GM18873 (cell line): ENCODE measurements at regions not wholly inside any gene's neighbourhood (a gene's known extent, or its start where the extent isn't known, plus 50 kb on each side); places are given as distances from the start of the nearest gene placed in this dataset.

Experiments used
- ATAC-seq: cut with Tn5 transposase; IDR thresholded peaks from one replicate; pipeline ENCODE4 v1.9.1; 2021; ENCODE audit warnings: mild to moderate bottlenecking, moderate library complexity, moderate number of reproducible peaks; ENCODE audit not compliant: unreplicated experiment, low FRiP score

DNA sequence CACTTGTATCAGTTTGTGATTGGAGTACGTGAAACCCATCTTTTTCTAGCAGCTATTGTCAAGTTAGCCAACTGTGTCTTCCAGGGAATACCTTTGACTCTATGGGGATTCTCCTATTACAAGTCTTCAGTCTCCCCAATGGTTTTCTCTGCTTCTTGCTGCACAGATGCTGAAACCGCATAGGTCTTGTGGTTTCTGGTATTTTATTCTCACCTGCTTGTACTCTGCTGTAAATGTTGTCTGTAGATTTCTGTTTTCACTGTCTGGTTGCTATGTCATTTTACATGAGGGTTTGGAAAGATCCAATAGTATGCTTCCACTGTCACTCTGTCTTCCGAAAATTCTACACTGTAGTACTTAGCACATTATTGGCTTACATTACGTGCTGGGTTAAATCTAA, 1196.9 kb upstream of the C9orf72 start:
- ATAC-seq: no peak

DNA sequence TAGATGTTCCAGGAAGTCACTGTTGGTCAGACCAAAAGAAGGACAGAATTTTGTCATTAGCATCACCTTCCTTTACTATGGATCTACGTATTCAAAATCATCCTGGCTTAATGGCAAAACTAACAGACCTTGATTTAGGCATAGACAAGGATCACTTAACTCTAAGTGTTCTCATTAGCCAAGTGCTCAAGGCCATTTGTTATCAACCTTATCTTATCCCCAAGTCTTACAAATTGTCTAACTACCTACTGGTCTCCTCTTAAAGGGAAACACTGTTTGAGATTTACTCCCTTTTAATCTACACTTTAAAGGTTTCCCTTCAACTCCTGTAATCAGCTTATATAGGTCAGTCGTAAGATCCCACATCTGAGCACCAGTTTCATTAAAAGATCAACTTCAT, 1197.5 kb upstream of the C9orf72 start:
- ATAC-seq: no peak

DNA sequence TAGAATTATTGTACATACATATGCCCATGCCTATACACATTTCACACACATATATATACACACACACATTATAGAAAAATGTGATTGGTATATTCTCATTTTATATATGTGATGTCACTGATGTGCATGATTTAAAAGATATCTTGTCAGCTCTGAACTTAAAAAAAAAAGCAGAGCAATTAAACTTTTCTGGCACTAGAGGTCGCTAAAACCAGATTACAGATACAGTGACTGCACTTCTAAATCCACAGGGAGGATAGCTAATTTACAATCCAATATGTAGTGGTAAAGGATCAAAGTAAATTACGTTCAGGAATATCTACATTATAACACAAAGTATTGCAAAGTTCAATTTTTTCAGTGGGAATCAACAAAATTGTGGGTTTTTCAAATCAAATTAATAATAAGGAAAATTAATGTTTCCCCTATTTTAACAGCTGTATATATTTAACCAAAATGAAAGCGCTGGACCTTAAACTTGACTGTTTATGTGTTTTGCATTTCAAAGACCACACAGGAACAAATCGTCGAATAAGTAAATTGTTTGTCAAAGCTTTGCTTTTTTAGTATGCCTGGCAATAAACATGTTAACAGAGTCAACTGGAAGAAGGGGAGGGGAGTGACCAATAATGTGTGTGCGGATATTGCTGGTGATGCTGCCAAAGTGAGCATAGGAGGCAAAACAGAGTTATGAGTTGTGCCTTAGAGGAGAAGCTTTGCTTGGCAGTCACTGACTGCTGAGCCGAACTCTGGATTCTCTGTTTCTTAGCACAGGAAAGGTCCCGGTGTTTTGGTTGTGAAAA, 1201.4 kb upstream of the C9orf72 start:
- ATAC-seq: no peak

DNA sequence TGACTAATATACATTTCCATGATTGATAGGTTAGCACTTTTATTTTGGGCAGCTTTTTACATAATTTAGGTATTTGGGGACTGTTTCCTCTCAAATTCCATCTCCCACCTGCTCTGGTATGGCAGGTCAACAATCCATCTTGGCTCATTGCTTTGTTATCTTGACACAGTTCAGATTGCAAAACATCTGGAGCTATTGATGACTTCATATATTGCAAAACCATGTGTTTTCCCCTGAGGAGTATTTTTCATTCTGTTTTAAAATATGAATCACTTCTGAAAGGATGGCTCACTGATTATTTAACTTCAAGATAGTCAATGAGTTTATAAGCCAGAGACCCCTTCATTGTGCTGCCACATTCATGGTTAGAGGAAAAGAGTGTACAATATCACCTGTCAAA, 1206.0 kb upstream of the C9orf72 start:
- ATAC-seq: no peak

DNA sequence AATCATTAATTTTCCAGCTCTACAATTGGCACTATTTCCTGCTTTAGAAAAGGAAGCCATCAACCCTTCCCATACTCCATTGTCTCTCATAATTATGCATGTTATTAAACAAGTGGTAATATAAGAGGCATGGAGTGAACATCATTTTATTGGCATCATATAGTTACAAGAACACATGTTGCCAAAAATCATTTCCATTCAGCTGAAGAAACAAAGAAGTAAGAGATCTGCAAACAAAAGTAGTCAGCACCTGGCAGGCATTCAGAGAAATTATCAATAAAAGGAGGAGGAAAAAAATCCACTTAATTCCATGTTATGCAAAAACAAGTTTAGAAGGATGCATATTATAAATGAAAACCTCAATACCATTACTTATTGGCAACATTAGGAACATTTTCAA, 1208.2 kb upstream of the C9orf72 start:
- ATAC-seq: no peak

DNA sequence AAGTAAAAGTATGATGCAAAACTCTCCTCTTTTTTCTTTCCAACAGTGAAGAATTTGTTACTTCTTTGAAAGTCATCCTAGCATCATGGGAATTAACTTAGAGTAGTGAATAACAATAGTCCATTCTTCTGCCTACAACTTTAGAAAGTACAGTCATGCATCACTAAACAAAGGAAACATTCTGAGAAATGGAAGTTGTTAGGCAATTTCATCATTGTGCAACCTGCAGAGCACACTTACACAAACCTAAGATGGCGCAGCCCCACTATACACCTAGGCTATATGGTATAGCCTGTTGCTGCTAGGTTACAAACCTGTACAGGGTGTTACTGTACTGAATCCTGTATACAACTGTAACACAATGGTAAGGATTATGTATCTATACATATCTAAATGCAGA, 1209.3 kb upstream of the C9orf72 start:
- no peak for ATAC-seq

DNA sequence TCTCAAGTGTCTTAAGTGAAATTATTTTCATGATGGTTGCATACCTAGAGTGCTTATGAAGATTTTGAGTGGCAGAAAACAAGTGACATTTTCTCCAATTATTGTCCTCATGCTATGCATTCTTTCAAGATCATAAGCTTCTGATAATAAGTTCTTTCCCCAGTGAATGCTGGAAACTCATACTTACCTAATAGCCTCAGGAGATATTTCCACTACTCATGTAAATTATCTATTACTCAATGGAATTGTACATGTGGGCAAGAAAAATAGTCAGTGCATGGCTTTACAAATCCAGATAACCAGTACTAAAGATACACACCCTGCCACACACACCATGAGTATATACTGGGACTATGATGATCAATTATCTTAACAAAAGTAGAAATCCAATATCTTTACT, 1219.4 kb upstream of the C9orf72 start:
- ATAC-seq: no peak

DNA sequence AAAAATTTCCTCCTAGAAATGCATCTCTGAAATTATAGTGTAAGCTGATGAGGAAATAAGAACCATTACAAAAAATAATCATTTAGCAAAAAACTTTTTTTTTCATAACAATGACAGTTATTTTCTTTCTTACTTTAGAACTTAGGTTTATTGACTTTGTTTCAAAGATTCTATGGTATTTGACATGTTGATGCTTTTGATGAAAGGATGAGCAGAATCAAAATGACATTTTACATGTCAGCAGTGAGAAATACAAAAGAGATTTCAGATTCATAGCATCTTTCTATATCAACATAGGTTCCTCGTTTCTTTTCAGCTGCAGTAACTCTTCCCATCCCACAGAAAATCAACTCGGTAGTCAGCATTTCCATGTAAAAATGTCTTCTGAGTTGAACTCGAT, 1226.6 kb upstream of the C9orf72 start:
- ATAC-seq: no peak

DNA sequence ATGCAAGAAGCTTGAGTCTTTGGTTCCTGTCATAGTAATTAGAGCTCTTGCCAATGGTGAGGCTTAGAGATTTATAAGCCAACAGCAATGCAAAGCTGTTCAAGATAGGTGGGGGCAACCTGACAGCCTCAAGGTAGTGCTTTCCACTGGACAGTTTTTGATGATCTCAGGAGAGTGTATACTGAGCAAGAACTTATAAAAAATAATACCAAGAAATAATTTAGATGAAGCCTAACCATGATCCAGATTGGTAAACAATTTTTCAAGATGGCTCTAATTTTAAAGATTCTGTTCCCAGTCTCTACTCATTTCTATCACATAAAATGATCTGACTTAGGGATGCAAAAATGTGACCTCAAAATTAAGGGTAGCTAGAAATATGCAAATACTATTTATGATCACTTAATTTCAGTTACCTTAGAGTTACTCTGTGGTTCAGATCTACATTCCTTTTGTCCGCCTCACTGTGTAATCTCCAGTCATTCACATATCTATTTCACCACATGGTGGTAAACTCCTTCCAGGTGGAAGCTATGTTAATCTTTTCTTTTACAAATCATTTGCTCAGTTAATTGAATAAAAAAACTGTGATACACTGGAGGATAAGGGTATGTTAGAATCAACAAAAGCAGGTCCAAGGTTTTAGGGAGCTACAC, 1228.0 kb upstream of the C9orf72 start:
- no peak for ATAC-seq

DNA sequence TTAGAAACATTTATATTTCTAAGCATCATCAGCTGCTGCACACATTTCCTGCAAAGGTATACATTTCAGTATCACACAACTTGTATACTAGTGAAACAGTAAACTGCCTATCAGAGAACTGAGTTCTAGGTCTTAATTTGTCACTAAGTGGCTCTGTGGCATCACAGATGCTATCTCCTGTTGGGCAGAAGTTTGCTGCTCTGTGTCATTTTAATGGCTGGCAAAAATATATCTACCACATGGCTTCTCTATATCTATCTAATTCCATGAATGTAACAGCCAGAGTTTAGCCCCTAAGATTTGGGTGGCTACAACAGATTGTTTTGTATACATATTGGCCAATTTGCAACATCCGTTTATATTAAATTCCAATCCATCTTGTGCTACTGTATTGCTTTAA, 1231.9 kb upstream of the C9orf72 start:
- ATAC-seq: no peak

DNA sequence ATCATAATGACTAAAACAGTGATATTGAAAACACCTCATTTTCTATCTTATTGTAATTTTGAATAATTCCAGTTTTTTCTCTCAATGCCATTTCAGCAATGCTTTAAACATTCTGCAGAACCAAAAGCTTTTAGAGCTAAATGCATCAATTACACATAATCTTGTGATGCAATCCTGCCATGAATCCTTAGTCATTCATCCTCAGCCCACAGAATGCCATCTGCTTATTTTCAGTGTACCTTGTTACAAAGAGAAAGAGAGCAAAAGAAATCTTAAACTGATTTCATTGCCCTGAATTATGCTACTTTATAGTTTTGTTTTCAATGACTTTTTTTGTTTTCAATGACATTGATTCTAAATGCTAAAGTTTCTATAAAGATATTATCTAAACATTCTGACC, 1234.8 kb upstream of the C9orf72 start:
- no peak for ATAC-seq

DNA sequence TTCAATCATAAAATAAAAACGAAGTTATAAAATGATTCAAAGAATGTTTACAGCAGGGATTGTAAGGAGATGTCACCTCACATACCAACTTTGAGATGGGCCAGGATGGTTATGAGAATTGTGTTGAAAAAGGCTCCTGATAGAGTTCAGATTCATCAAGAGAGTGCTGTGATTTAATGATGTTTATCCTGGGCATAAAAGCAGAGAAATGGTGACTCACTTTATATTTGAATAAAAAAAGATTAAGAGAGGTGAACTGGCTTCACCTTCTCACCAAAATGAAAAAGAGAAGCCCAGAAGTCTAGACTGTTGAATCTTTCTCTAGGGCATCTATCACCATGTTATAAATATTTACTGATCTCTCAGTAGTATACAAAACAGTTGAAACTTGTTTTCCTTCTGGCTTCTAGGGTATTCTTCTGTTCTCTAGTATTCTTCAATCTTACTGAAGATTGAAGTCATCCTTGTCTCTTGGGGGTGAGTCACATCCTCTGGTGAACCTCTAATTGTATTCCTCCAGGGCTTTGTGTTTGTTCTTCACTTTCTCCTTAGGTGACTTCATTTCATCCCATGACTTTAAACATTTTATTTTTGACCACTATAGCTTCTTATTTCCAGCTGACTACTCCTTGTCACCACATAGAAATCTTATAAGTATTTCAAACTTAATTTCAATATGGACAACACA, 1237.3 kb upstream of the C9orf72 start:
- ATAC-seq: no peak

DNA sequence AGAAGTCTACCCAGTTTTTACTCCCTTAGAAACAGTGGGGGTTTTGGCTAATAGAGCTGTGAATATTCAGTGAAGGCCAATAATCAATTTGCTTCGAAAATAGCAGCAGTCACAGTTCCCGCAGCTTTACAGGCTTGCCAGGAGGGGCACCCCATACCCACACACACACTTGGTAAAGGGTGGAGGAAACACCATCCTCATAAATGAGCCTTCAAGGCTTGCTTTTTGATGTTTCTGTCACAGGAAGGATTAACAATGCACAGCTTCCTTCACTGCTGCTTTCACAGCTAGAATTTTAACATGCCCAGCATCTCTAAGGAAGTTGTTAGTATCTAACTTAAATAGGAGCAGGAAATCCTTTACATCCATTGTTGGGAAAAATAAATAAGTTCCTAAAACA, 1247.5 kb upstream of the C9orf72 start:
- no peak for ATAC-seq

DNA sequence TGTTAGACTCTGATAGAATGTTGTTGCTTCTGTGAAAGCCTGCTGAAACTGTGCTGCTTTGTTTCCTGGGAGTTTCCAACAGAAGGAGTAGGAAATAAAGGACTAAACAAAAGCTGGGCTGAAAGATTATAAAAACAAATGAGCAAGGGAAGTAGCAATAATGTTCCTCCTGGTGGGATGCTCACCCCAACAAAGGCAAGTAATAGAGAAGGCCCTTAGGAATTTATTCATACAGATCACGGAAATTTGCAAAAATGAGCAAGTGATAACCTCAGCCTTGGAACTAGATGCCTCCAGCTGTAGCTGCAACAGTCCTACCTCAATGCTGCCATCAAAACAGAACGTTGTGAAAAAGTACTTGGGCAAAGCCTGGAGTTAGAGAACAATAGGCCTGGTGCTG, 1248.0 kb upstream of the C9orf72 start:
- ATAC-seq: no peak

DNA sequence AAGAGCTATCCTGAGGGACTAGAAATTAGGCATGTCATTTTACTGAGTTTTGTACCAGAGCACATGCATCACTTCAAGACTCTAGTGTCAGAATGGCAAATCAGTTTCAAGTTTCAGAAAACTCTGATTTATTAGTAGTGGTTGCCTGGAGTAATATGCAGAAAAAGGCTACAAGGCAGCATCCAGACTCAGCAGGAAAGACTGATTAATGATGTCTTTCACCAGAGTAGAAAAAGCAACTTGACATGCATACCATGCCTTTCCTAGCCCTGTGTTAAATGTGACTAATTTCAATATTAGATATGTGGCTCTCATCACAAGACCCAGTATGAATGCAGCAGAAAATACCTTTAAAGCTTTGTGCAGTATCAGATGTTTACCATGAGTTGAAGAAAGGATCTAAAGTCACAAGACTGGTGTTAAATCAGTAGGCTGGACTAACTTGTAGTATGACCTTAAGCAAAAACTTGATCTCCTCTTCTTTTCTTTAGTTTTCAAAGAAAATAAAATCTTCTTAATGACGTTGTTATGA, 1251.2 kb upstream of the C9orf72 start:
- no peak for ATAC-seq

DNA sequence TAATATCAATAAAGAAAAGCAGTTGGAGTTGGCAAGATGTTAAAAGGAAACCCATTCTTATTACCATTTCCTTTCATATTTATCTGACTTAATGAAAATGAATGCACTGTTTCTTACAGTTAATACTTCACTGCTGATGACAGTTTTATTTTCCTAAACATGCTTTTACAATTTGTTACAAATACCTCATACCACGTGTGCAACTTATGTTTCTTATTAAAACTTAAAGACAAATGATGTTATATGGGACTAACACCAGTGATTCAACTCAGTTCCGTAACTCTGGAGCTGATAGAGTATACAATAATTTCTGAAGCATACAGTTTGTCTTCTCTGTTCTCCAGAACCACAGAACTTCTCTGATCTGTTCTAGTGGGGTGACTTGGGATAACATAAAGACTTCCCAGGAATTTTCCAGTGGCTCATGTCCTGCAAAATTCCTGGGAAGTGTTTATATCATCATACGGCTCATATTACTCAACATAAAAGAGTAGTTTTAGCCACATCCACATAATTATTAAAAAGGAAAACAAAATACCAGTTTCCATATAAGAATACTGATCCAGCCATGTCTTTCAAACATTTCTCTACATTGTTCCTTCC, 1259.0 kb upstream of the C9orf72 start:
- no peak for ATAC-seq

DNA sequence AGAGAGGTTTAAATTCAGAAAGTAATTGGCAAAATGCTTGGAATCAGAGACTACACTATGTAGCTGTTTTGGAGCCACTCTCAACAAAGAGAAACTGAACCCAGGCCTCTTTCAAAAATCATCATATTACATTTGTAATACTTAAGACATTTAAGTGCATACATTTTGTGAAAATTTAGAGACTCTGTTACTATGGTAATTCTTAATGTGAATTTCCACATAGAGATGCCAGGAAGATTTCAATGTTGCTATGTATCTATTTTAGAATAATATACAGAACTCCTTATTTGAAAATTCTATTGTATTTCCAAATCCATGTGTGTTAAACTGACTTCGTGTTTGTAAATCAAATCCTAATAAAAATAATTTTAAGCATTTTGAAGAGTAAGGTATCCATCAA, 1260.9 kb upstream of the C9orf72 start:
- no peak for ATAC-seq

DNA sequence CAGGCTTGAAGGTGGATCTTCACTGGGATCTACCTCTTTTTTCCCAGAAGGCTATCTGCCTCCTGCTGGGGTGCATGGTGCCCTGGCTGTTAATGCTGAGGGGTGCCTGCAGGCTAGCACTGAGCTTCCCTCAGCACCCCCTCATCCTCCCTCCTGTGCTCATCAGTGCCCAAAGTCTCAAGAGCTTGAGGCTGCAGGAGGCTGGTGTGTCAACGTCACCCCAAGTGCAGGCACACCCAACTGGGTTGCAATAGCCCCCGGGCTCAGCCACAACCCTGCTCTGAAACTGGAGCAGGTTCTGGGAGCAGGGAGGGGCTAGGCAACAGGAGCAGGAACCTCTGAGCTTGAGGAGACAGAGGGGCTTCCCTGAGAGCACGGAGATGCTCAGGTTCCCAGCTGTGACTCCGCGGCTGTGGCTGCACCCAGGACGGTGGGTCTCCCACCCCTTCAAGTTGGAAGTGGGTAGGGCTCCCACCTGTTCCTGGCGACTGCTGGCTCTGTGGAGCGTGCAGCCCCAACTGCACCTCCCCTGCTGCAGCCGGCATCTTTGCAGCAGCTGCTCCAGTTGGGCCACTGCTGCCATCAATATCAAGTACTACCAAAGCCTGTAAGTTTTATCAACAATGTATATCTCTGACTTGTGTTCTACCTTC, 1266.6 kb upstream of the C9orf72 start:
- no peak for ATAC-seq

DNA sequence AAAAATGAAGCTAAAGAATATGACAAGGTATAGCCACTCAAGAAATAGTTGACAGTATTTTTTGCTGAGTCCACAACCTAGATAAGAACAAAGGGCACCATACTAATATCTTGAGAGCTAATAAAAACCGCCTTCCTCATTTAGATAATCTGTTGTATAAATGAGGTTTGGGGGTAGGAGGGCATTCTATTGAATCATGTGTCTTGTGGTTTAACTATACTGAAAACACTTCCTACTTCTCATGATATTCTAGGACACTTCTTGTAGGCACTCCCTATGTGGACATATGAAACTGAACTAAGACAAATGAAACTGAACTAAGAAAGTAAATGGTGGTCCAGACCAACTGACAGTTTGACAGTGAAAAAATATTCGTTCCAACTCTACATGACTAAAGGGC, 1268.5 kb upstream of the C9orf72 start:
- ATAC-seq: no peak

DNA sequence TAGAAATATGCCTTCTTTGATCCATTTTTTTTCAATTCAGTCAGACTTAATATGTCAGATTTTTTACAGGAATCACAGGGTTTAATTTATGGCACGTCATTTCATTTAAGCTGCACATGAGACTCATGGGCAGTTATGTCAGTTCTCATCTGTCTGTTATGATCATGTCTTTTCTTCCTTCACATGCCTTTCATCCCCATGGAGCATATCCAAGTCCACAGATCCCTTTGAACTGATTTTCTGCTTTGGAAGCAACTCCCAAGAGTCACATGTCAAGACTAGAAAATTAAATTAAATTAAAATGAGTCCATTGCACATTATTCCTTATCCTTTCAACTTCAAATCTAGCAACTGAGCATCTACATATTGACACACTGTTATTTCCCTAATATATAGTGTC, 1274.0 kb upstream of the C9orf72 start:
- no peak for ATAC-seq

DNA sequence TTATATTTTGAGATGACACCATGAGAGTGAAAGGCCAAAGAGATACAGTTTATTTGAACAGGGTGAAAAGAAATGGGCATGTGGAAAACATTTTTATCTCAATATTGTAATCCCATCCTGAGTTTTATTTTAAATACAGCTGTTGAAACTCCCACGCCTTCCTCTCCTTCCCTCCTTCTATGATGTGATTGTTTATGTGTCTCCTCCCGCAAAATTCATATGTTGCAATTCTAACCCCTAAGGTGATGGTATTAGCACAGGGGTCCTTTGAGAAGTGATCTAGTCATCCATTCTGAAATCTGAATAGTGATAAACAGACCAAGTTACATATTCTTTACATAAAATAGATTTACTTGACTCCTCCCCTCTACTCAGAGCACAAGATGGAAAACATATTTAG, 1275.4 kb upstream of the C9orf72 start:
- ATAC-seq: no peak
